Upper lobe of left lung (tissue), 6 donors: ENCODE measurements at regions not wholly inside any gene's neighbourhood (a gene's known extent, or its start where the extent isn't known, plus 50 kb on each side); places are given as distances from the start of the nearest gene placed in this dataset.
A peak's percentile ranks its signal among the peaks of the same experiment; 100 is the strongest.

Experiments
- ATAC-seq, 2 donors: fragments of 200-7000 bp; cut with Tn5 transposase; one replicate each; pipeline ENCODE4 v1.9.1; 2022; ENCODE audit warnings: mild to moderate bottlenecking in 2 of 2, moderate library complexity in 2 of 2; ENCODE audit not compliant: low FRiP score in 2 of 2
- DNase-seq, 2 donors: peaks; one replicate each; pipeline ENCODE4 v3.0.0-alpha.2; 2019 to 2020
- H3K27ac ChIP-seq, 4 donors: fragments of 200-600 bp; sonication (generic); one replicate each; pipeline ENCODE4 v1.5.1; 2016 to 2019
- H3K27me3 ChIP-seq, 4 donors: fragments of 200-600 bp; sonication (generic); one replicate each; pipeline ENCODE4 v1.5.1; 2017 to 2019
- H3K36me3 ChIP-seq, 4 donors: fragments of 200-600 bp; sonication (generic); one replicate each; pipeline ENCODE4 v1.5.1; 2016 to 2019
- H3K4me1 ChIP-seq, 4 donors: fragments of 200-600 bp; sonication (generic); one replicate each; pipeline ENCODE4 v1.5.1; 2018 to 2019
- H3K4me3 ChIP-seq, 4 donors: fragments of 200-600 bp; sonication (generic); one replicate each; pipeline ENCODE4 v1.5.1; 2017 to 2019; ENCODE audit warnings: mild to moderate bottlenecking in 2 of 4, moderate library complexity in 1 of 4
- H3K9me3 ChIP-seq, 4 donors: fragments of 200-600 bp; sonication (generic); one replicate each; pipeline ENCODE4 v1.5.1; 2018 to 2019
- EP300 ChIP-seq, 4 donors: sonication (generic); formaldehyde crosslinking; IDR thresholded peaks; one replicate each; pipeline ENCODE4 v1.5.1; 2017; ENCODE audit warnings: antibody characterized with exemption in 4 of 4, control low read depth in 2 of 4
- POLR2A ChIP-seq, 4 donors: fragments of 450-650 bp; IDR thresholded peaks; one replicate each; pipeline ENCODE4 v1.5.1; 2016 to 2017; ENCODE audit warnings: antibody characterized with exemption in 4 of 4, mild to moderate bottlenecking in 2 of 4
- POLR2AphosphoS5 ChIP-seq, 2 donors: sonication (generic); formaldehyde crosslinking; IDR thresholded peaks; one replicate each; pipeline ENCODE4 v1.5.1; 2017; ENCODE audit warnings: antibody characterized with exemption in 2 of 2
- WGBS, 2 donors: methylation state at CpG; one replicate each; pipeline ENCODE4 v1.1.5; 2017 to 2018; 5-methylcytosine and 5-hydroxymethylcytosine counted together
- TF ChIP-seq, protein P1 (sequence below), 6 experiments: fragments of 450-650 bp in 4 of 6; fragments of 200-600 bp in 2 of 6; sonication (generic) in 2 of 6; IDR thresholded peaks; one replicate each; pipeline ENCODE4 v1.5.1; 2016 to 2019; ENCODE audit warnings: antibody characterized with exemption in 6 of 6
- donor health status: DM: no; HTN: no; CAD: no; lungs with moderate emphysema.
- donor health status: DM: no; HTN: yes; CAD: no; lungs with severe emphysema.

DNA sequence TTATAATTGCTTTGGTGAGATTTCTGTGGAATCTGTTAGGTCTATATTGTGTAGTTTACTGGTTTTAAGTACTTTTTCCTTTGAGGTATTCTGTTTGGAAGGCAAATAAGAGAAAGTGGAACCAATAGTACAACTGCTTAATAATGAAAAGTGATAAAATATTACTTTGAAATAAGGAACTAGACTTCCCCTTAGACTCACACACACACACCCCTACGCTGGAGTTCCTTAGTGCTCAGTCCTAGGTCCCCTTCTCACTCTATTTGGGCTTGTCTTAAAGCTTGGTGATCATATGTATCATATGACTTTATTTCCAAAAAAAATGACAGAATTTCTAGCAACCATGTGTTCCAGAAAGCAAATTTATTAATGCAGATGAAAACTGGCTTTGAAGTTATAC is 494.0 kb upstream of the TGFBR2 start:
- no peak for DNase-seq
- no peaks in the 10 kb centered on the region for H3K36me3 ChIP-seq
- no peaks in the 10 kb centered on the region for H3K9me3 ChIP-seq
- no peak for ATAC-seq
- 63 to 65% methylated on average over 1 of the region's 1 CpG for WGBS, 2 donors
- H3K4me3 ChIP-seq: no peak overlapping the region
- no peak for TF ChIP-seq EP300 (IDR thresholded peaks at IDR 0.05)
- TF ChIP-seq POLR2AphosphoS5 (IDR thresholded peaks at IDR 0.05): no peak
- no peak for TF ChIP-seq POLR2A (IDR thresholded peaks at IDR 0.05)
- TF ChIP-seq, protein P1, sequence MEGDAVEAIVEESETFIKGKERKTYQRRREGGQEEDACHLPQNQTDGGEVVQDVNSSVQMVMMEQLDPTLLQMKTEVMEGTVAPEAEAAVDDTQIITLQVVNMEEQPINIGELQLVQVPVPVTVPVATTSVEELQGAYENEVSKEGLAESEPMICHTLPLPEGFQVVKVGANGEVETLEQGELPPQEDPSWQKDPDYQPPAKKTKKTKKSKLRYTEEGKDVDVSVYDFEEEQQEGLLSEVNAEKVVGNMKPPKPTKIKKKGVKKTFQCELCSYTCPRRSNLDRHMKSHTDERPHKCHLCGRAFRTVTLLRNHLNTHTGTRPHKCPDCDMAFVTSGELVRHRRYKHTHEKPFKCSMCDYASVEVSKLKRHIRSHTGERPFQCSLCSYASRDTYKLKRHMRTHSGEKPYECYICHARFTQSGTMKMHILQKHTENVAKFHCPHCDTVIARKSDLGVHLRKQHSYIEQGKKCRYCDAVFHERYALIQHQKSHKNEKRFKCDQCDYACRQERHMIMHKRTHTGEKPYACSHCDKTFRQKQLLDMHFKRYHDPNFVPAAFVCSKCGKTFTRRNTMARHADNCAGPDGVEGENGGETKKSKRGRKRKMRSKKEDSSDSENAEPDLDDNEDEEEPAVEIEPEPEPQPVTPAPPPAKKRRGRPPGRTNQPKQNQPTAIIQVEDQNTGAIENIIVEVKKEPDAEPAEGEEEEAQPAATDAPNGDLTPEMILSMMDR (IDR thresholded peaks at IDR 0.05): no peak
- no peaks in the 10 kb centered on the region for H3K27me3 ChIP-seq
- no peak overlapping the region for H3K27ac ChIP-seq
- H3K4me1 ChIP-seq: peaks cover 0 to 5% (median 0%) of the 10 kb centered on the region in 4 donors

DNA sequence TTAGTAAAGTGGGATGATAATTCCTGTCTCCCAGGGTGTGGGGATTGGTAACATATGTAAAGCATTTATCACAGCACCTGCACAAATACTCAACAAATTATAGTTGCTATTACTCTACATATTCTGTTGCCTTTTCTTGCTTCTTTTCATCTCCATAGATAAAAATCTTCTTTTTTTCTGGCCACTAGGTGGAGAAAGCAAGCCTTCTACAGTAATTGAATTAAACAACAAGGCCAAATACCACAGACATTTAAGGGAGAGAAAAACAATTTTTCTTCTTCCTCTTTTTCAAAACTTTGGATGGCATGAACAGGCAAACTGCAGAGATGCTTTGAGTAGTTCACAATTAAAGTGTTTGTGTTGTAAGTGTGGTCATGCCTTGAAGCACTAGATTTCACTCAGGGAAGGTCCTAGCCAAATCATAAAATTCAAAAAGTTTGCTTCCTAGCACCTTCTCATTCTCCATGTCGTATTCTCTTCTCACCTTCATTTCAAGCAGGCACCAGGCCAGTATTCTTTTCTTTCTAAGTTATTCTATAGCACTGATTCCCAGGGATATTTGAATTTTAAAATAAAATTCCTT is 493.4 kb upstream of the TGFBR2 start:
- Histone ChIP-seq H3K27me3 (no peaks in the 10 kb centered on the region), H3K4me1 (peaks cover 0 to 5% (median 0%) of the 10 kb centered on the region in 4 donors), H3K36me3 (no peaks in the 10 kb centered on the region), H3K4me3 (no peak overlapping the region), H3K27ac (no peak overlapping the region), H3K9me3 (no peaks in the 10 kb centered on the region)
- ATAC-seq (peak in 1 of 2 donors; percentile 49), DNase-seq (no peak)
- no peak for TF ChIP-seq POLR2AphosphoS5 (IDR thresholded peaks at IDR 0.05)
- TF ChIP-seq, protein P1 (IDR thresholded peaks at IDR 0.05): peak in 5 of 6 experiments; percentile 28 to 71 (median 63)
- 38 to 75% methylated on average over 1 of the region's 1 CpG for WGBS, 2 donors

DNA sequence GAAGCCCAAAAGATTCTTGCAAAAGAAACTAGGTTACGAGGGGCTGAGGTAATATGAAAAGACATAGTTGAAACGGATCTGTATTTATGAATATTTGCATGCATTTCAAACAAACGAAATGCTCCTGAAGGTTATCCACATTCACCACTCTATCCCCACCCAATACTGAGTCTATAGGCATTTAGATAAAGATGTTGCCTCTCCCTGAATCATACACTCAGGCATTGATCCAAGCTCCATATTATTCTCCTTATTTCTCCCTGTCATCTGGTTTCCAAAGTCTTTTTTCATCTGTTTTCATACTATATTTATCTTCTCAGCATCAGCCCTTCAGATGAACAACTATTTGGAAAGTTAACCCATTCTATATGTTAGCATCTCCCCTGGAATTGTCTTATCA is 492.5 kb upstream of the TGFBR2 start:
- 89 to 96% methylated on average over 3 of the region's 3 CpGs for WGBS, 2 donors
- no peaks in the 10 kb centered on the region for H3K36me3 ChIP-seq
- no peak for ATAC-seq
- no peaks in the 10 kb centered on the region for H3K9me3 ChIP-seq
- no peak overlapping the region for H3K27ac ChIP-seq
- H3K4me1 ChIP-seq: peaks cover 0 to 5% (median 0%) of the 10 kb centered on the region in 4 donors
- DNase-seq: no peak
- H3K27me3 ChIP-seq: no peaks in the 10 kb centered on the region
- TF ChIP-seq POLR2AphosphoS5 (IDR thresholded peaks at IDR 0.05) (no peak), POLR2A (IDR thresholded peaks at IDR 0.05) (no peak), EP300 (IDR thresholded peaks at IDR 0.05) (no peak)
- TF ChIP-seq, protein P1 (IDR thresholded peaks at IDR 0.05): no peak
- no peak overlapping the region for H3K4me3 ChIP-seq

DNA sequence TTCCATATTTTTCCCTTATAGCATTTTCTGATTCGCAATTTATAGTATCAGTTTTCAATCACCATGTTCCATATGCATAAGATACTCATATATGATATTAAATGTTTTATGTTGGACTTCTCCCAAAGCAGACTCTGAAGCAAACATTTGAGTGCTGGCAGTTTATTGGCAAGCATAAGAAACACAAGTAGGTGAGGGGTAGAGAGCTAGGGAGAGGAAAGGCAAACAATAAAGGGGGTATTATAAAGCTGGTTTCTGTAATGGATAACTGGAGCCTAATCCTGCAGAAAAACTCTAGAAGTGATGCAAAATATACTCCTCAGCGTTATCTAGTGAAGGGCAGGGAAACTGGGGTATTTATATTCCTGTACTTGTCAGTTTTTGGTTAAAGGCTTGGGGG is 491.5 kb upstream of the TGFBR2 start:
- Histone ChIP-seq H3K9me3 (no peaks in the 10 kb centered on the region), H3K27me3 (no peaks in the 10 kb centered on the region), H3K36me3 (no peaks in the 10 kb centered on the region), H3K4me3 (no peak overlapping the region), H3K4me1 (peaks cover 0 to 5% (median 0%) of the 10 kb centered on the region in 4 donors), H3K27ac (no peak overlapping the region)
- TF ChIP-seq EP300 (IDR thresholded peaks at IDR 0.05) (no peak), POLR2A (IDR thresholded peaks at IDR 0.05) (no peak), POLR2AphosphoS5 (IDR thresholded peaks at IDR 0.05) (no peak)
- TF ChIP-seq, protein P1 (IDR thresholded peaks at IDR 0.05): no peak
- ATAC-seq: no peak
- 73% methylated on average over 2 of the region's 2 CpGs for WGBS, 2 donors
- no peak for DNase-seq

DNA sequence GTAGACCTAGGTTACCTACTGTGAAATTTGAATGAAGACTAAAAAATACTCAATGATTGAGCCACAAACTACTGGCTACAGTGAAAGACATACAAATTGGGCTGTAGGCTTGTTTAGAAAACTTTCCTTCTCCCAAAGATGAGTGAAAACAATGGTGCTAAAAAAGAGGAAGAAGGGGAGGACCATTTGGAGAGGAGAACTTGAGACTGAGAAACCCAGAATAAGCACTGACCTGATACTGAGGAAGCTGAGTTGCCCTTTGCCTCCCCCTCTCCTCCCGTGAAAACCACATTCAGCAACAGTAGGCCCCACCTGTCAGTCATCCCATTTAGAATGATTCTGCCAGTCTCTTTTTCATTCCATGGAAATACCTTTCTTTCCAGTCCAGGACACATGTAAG is 484.0 kb upstream of the TGFBR2 start:
- no peak for ATAC-seq
- H3K4me3 ChIP-seq: no peak overlapping the region
- TF ChIP-seq, protein P1 (IDR thresholded peaks at IDR 0.05): no peak
- no peak for TF ChIP-seq POLR2A (IDR thresholded peaks at IDR 0.05)
- no peak for TF ChIP-seq EP300 (IDR thresholded peaks at IDR 0.05)
- TF ChIP-seq POLR2AphosphoS5 (IDR thresholded peaks at IDR 0.05): no peak
- no peaks in the 10 kb centered on the region for H3K36me3 ChIP-seq
- no peak for DNase-seq
- H3K27me3 ChIP-seq: no peaks in the 10 kb centered on the region
- H3K4me1 ChIP-seq: no peaks in the 10 kb centered on the region
- H3K27ac ChIP-seq: no peak overlapping the region
- 63 to 70% methylated on average over 1 of the region's 1 CpG for WGBS, 2 donors
- no peaks in the 10 kb centered on the region for H3K9me3 ChIP-seq
